DND-41 (cell line): ENCODE measurements at regions not wholly inside any gene's neighbourhood (a gene's known extent, or its start where the extent isn't known, plus 50 kb on each side); places are given as distances from the start of the nearest gene placed in this dataset.

ENCODE experiments used
- ATAC-seq: fragments of 200-7000 bp; cut with Tn5 transposase; 3 replicates; pipeline ENCODE4 v1.9.1; 2021; ENCODE audit warnings: low read depth; ENCODE audit not compliant: insufficient read depth
- DNase-seq: peaks from one replicate; pipeline ENCODE4 v3.0.0-alpha.2; 2020
- H2AFZ ChIP-seq: 2 replicates; pipeline ENCODE4 v1.6.0; 2012; ENCODE audit warnings: low read depth, low read length
- H3K27ac ChIP-seq: 2 replicates; pipeline ENCODE4 v1.5.1; 2012; ENCODE audit warnings: low read length, inconsistent platforms
- H3K27me3 ChIP-seq: fragments of 200-600 bp; sonication (generic); 2 replicates; pipeline ENCODE4 v1.6.0; 2012; ENCODE audit warnings: low read length, mild to moderate bottlenecking, inconsistent platforms; ENCODE audit not compliant: insufficient read depth, poor library complexity
- H3K36me3 ChIP-seq: 2 replicates; pipeline ENCODE4 v1.5.1; 2012; ENCODE audit warnings: low read length, inconsistent platforms; ENCODE audit not compliant: insufficient read depth
- H3K4me1 ChIP-seq: 2 replicates; pipeline ENCODE4 v1.5.1; 2012; ENCODE audit warnings: mild to moderate bottlenecking, low read length; ENCODE audit not compliant: insufficient read depth
- H3K4me2 ChIP-seq: 2 replicates; pipeline ENCODE4 v1.6.0; 2012; ENCODE audit warnings: mild to moderate bottlenecking, moderate library complexity, low read length, inconsistent platforms; ENCODE audit not compliant: insufficient read depth
- H3K4me3 ChIP-seq, 2 experiments: fragments of 200-600 bp in 1 of 2; shearing (Covaris generic) in 1 of 2; 2 replicates each; pipeline ENCODE4 v1.5.1; 2012 to 2016; ENCODE audit warnings: inconsistent platforms in 2 of 2, low read length in 2 of 2, mild to moderate bottlenecking in 2 of 2, low read depth in 1 of 2, moderate library complexity in 1 of 2
- H3K79me2 ChIP-seq: 2 replicates; pipeline ENCODE4 v1.6.0; 2012; ENCODE audit warnings: low read length, inconsistent platforms; ENCODE audit not compliant: insufficient read depth
- H3K9ac ChIP-seq: 2 replicates; pipeline ENCODE4 v1.6.0; 2012; ENCODE audit warnings: low read depth, mild to moderate bottlenecking, inconsistent platforms, low read length, moderate library complexity
- H3K9me3 ChIP-seq: 2 replicates; pipeline ENCODE4 v1.5.1; 2012; ENCODE audit warnings: low read length, moderate library complexity, mild to moderate bottlenecking, inconsistent platforms; ENCODE audit not compliant: insufficient read depth, severe bottlenecking
- H4K20me1 ChIP-seq: 2 replicates; pipeline ENCODE4 v1.6.0; 2012; ENCODE audit warnings: low read length; ENCODE audit not compliant: insufficient read depth
- CTCF ChIP-seq: IDR thresholded peaks from 2 replicates; pipeline ENCODE4 v1.5.1; 2012; ENCODE audit warnings: borderline replicate concordance, low read length, moderate library complexity, mild to moderate bottlenecking; ENCODE audit not compliant: poor library complexity, severe bottlenecking; ENCODE audit errors: extremely low read depth
- EZH2 ChIP-seq: IDR thresholded peaks from 3 replicates; pipeline ENCODE4 v1.6.1; 2012; ENCODE audit warnings: borderline replicate concordance, low read depth, mild to moderate bottlenecking, moderate library complexity, low read length, inconsistent platforms; ENCODE audit not compliant: severe bottlenecking

DNA sequence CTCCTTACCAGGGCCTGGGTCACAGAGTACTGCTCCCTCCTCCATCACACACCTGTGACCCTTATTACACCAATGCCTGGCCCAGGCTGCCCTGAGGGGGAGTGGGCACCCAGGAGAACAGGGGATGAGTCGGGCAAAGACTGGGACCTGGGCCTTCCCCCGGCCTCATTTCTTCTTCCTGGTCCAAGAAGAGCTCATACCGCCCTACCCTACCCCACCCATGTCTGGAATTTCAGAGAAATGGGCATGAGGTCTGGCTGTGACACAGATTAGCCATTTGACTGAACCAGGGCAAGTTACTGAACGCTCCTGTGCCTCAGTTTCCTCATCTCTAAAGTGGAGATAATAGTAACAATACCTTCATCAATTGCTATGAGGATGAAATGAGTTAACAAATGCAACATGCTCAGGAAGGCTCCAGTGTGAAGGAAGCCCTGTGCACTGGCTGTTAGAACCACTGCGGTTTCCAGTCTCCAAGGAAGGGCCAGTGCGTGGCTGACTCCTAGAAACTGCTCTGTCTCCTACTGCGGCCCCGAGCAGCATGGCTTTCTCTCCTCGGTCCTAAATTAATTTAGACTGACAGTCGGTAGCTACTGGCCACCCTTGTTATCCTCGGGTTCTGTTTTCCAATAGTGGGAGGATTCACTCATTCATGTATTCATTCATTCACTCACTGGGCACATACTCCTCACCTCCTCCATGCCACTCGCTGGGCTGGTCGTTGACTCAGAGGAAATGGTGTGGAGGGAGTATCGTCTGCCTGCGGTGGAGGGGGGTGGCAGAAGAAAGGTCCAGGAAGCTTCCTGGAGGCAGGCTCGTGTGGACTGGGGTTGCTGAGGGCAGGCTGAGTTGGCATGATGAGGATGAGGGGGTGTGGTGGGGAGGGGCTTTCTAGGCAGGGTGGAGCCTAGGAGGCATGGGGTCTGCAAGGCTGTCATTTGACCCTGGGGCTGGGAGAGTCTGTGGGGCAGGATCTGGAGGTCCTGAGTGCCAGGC is 175.6 kb downstream of the GLI2 start:
- Histone ChIP-seq H4K20me1 (peaks cover 3% of the 10 kb centered on the region; the same call in 1 of the 2 replicates), H3K27ac (no peak overlapping the region), H3K9ac (no peak overlapping the region), H3K79me2 (no peaks in the 10 kb centered on the region), H3K27me3 (no peaks in the 10 kb centered on the region), H2AFZ (no peak overlapping the region), H3K4me2 (no peak overlapping the region), H3K4me1 (no peaks in the 10 kb centered on the region), H3K9me3 (no peaks in the 10 kb centered on the region), H3K36me3 (no peaks in the 10 kb centered on the region), H3K4me3 (no peak overlapping the region)
- no peak for ATAC-seq
- TF ChIP-seq CTCF (no peak), EZH2 (no peak)
- DNase-seq, result no peak

DNA sequence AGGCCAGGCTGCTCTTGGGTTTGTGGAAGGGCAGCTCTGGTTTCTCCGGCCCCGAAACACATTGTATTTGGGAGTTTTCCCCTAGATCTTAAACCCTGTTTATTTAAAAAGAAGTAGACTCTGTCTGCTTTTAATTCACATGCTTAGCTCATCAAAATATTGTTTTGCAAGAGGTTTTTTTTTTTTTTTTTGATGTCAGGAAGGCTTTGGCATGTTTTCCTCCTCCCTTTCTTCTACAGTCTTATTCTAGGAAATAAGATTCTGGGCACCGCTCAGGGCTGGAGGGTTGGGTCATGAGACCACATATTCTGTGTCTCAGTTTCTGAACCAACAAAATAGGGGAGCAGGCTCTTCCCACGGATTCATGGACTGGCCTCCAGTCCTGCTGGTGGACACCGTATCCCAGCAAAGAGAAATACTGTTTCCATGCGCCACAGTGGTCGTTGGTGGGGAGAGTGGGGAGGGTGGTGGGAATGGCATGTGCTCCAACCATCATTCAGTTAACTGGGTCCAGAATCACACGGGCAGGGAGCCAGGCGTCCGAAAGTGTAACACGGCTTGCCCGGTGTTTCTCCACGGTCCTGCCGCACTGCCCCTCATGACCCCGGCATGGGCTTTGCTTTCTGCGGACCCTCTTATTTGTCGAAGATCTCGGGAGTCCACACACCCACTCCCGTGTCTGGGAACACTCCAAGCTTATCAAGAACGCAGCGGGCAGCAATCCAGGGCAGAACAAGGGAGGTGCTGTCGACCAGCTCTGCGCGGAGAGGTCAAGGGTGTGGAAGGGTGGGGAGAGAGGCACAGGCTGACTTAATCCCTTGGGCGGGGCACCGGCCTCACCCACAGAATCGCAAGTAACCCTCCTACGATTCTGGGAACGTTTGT is 176.7 kb downstream of the GLI2 start:
- ATAC-seq, result no peak
- H3K4me1 ChIP-seq, result no peaks in the 10 kb centered on the region

DNA sequence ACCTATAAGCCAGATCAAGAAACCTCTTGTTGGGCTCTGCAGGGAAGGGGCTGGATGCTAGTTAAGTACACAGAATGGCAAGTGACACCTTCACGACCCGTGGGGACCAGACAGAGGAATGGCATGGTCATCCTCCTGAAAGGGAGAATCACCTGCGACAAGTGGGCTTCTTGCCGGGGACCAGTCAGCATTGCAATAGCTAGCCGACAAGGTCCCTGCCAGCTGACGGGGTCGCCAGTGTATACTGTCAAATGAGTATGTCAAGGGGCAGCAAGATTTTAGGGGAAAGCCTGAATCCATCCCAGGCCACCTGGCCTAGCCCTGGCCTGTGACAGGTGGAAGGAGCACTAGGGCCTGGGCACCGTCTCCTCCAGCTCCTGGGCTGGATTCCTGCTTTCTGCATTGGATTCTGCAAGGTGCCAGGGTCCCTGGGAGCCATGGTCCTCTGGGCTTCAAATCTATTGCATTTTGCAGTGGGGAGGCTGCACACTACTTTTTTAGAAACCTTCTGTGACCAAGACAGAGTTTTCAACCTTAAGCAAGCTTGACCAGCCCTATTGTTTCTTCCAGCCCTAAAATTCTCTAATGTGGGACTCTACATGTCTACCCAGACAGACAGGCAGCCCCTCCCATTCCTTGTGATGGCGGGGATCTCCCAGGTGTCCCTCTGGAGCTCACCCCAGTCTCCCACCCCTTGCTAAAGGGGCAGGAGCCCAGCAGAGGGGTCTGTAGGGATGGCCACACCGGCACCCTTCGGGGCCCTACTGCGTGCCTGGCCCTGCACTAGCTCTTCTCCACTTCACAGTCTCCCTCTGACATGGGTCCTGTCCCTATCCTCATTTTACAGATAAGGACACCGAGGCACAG is 178.5 kb downstream of the GLI2 start:
- H3K4me3 ChIP-seq, result no peak overlapping the region
- H4K20me1 ChIP-seq, result peaks cover 6% of the 10 kb centered on the region
- H3K79me2 ChIP-seq, result no peaks in the 10 kb centered on the region
- no peak overlapping the region for H3K9ac ChIP-seq
- no peak overlapping the region for H2AFZ ChIP-seq
- H3K4me2 ChIP-seq, result no peak overlapping the region
- TF ChIP-seq CTCF (no peak), EZH2 (no peak)
- ATAC-seq (no peak), DNase-seq (no peak)
- no peaks in the 10 kb centered on the region for H3K9me3 ChIP-seq
- H3K4me1 ChIP-seq, result no peaks in the 10 kb centered on the region
- no peaks in the 10 kb centered on the region for H3K36me3 ChIP-seq
- no peak overlapping the region for H3K27ac ChIP-seq
- no peaks in the 10 kb centered on the region for H3K27me3 ChIP-seq

More for the DNA sequence above, 176.7 kb downstream of the GLI2 start:
- no peak for DNase-seq
- Histone ChIP-seq H3K4me3 (no peak overlapping the region), H3K9ac (no peak overlapping the region), H3K9me3 (no peaks in the 10 kb centered on the region), H3K36me3 (no peaks in the 10 kb centered on the region), H2AFZ (no peak overlapping the region), H3K79me2 (no peaks in the 10 kb centered on the region), H4K20me1 (peaks cover 5% of the 10 kb centered on the region), H3K27ac (no peak overlapping the region), H3K4me2 (no peak overlapping the region), H3K27me3 (no peaks in the 10 kb centered on the region)
- TF ChIP-seq CTCF (no peak), EZH2 (no peak)
